Peyer's patch (tissue), 4 donors: ENCODE measurements at regions not wholly inside any gene's neighbourhood (a gene's known extent, or its start where the extent isn't known, plus 50 kb on each side); places are given as distances from the start of the nearest gene placed in this dataset.

ENCODE experiments used
- DNase-seq, 3 donors: peaks; one replicate each; pipeline ENCODE4 v3.0.0-alpha.2; 2017 to 2019
- H3K27ac ChIP-seq, 4 donors: fragments of 200-600 bp; sonication (generic); one replicate each; pipeline ENCODE4 v1.5.1; 2016 to 2019
- H3K27me3 ChIP-seq, 2 donors: fragments of 200-600 bp; sonication (generic); one replicate each; pipeline ENCODE4 v1.5.1; 2019
- H3K36me3 ChIP-seq, 3 donors: fragments of 200-600 bp; sonication (generic); one replicate each; pipeline ENCODE4 v1.5.1; 2016 to 2019
- H3K4me1 ChIP-seq, 4 donors: fragments of 200-600 bp; sonication (generic); one replicate each; pipeline ENCODE4 v1.5.1; 2016 to 2019
- H3K4me3 ChIP-seq, 4 donors: fragments of 200-600 bp; sonication (generic); 1 replicate in 3 of 4; 2 replicates in 1 of 4; pipeline ENCODE4 v1.5.1; 2016 to 2019; ENCODE audit warnings: mild to moderate bottlenecking in 1 of 4
- H3K9me3 ChIP-seq, 4 donors: fragments of 200-600 bp; sonication (generic); one replicate each; pipeline ENCODE4 v1.5.1; 2016 to 2019; ENCODE audit warnings: mild to moderate bottlenecking in 1 of 4
- CTCF ChIP-seq, 6 experiments: fragments of 450-650 bp in 4 of 6; fragments of 200-600 bp in 2 of 6; sonication (generic) in 1 of 6; IDR thresholded peaks; one replicate each; pipeline ENCODE4 v1.5.1; 2017 to 2019; ENCODE audit warnings: antibody characterized with exemption in 6 of 6, mild to moderate bottlenecking in 3 of 6, moderate library complexity in 1 of 6
- POLR2A ChIP-seq, 2 donors: fragments of 450-650 bp; IDR thresholded peaks; one replicate each; pipeline ENCODE4 v1.5.1; 2017; ENCODE audit warnings: antibody characterized with exemption in 2 of 2, mild to moderate bottlenecking in 2 of 2, moderate library complexity in 2 of 2

- DNase-seq: no peak
Measured at GRCh38 chr6:54702772-54703171, 143.8 kb upstream of the FAM83B start.

DNA sequence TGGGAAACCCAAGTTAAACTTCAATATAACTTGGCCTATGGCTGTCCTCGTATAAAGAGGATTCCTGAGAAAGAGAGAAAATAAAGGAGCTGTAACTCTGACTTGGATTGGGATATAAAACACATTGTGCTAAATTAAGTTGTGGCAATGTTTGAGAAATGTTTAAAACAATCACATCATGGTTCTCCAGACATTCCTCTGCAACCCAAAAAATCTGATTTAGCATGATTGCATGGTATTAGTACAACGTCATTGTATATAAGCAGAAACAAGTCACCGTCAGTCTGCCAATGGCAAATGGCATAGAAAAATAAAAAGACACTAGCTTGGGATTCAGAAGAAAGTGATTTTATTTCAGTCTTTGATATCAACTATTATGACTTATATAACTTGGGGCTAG lies 140.2 kb upstream of the FAM83B start:
- no peak for DNase-seq
- no peaks in the 10 kb centered on the region for H3K36me3 ChIP-seq
- no peak for TF ChIP-seq CTCF (IDR thresholded peaks at IDR 0.05)
- no peaks in the 10 kb centered on the region for H3K4me1 ChIP-seq
- H3K27ac ChIP-seq: no peak overlapping the region
- no peaks in the 10 kb centered on the region for H3K9me3 ChIP-seq
- no peak overlapping the region for H3K4me3 ChIP-seq
- no peaks in the 10 kb centered on the region for H3K27me3 ChIP-seq

More at GRCh38 chr6:54702772-54703171, 143.8 kb upstream of the FAM83B start:
- H3K27me3 ChIP-seq: no peaks in the 10 kb centered on the region
- no peak for TF ChIP-seq CTCF (IDR thresholded peaks at IDR 0.05)
- TF ChIP-seq POLR2A (IDR thresholded peaks at IDR 0.05): no peak
- H3K27ac ChIP-seq: no peak overlapping the region
- no peak overlapping the region for H3K4me3 ChIP-seq
- H3K9me3 ChIP-seq: no peaks in the 10 kb centered on the region
- no peaks in the 10 kb centered on the region for H3K4me1 ChIP-seq
- no peaks in the 10 kb centered on the region for H3K36me3 ChIP-seq

DNA sequence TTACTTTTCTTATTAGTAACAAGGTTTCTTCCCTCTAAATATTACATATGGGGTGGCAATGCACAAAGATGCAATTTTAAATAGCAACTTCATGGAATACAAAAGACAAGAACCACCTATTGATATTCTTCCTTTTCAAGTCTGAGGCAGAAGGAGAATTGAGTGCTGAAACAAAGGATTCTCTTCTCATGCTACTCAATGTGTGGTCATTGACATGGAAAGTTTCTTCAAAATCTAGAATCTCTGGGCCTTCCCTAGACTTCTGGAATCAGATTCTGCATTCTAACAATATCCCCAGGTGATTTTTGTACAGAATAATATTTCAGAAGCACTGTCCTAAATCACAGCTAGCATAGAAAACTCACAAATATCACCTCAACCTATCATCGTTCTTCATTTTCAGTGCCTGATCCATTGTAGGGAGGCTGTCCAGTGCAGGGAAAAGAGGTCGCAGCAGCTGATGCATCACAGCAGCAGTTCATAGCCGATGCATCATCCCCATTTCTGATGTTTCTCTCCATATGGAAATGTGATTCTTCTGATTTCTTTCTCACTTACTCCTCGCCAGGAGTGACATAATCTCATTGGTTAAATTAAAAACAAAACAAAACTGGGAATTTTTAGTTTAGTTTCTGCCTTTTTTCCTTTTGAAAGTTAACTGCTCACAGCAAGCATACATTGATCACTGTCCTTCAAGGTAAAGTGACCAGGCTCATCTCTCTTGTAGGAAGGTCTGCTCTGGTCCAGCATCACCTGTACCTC lies 139.5 kb upstream of the FAM83B start:
- H3K27me3 ChIP-seq: no peaks in the 10 kb centered on the region
- no peak for DNase-seq
- TF ChIP-seq CTCF (IDR thresholded peaks at IDR 0.05) (no peak), POLR2A (IDR thresholded peaks at IDR 0.05) (no peak)
- no peak overlapping the region for H3K4me3 ChIP-seq
- H3K36me3 ChIP-seq: no peaks in the 10 kb centered on the region
- no peak overlapping the region for H3K27ac ChIP-seq
- no peaks in the 10 kb centered on the region for H3K4me1 ChIP-seq
- H3K9me3 ChIP-seq: no peaks in the 10 kb centered on the region

- no peaks in the 10 kb centered on the region for H3K4me1 ChIP-seq
- H3K27ac ChIP-seq: no peak overlapping the region
- no peak for TF ChIP-seq CTCF (IDR thresholded peaks at IDR 0.05)
- TF ChIP-seq POLR2A (IDR thresholded peaks at IDR 0.05): no peak
- H3K36me3 ChIP-seq: no peaks in the 10 kb centered on the region
- DNase-seq: no peak
- no peaks in the 10 kb centered on the region for H3K9me3 ChIP-seq
- H3K27me3 ChIP-seq: no peaks in the 10 kb centered on the region
- no peak overlapping the region for H3K4me3 ChIP-seq
Measured at GRCh38 chr6:54710456-54710855, 136.1 kb upstream of the FAM83B start.

DNA sequence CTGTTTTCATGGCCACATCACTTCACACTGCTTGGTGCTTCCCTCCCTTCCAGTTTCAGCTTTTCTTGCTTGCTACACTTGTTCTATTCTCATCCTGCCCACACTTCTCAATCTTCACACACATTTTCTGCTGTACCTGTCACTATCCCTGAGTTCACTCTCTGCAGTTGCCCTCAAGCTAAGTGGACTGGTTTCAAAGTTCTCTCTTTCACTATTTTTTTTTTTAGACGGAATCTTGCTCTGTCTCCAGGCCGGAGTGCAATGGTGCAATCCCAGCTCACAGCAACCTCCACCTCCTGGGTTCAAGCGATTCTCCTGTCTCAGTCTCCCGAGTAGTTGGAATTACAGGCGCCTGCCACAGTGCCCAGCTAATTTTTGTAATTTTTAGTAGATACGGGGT lies 130.6 kb upstream of the FAM83B start:
- H3K27me3 ChIP-seq: no peaks in the 10 kb centered on the region
- H3K4me3 ChIP-seq: no peak overlapping the region
- no peaks in the 10 kb centered on the region for H3K9me3 ChIP-seq
- no peaks in the 10 kb centered on the region for H3K4me1 ChIP-seq
- no peak for TF ChIP-seq CTCF (IDR thresholded peaks at IDR 0.05)
- TF ChIP-seq POLR2A (IDR thresholded peaks at IDR 0.05): no peak
- H3K36me3 ChIP-seq: no peaks in the 10 kb centered on the region
- DNase-seq: no peak
- no peak overlapping the region for H3K27ac ChIP-seq

- Histone ChIP-seq H3K4me1 (no peaks in the 10 kb centered on the region), H3K4me3 (no peak overlapping the region), H3K9me3 (no peaks in the 10 kb centered on the region), H3K36me3 (no peaks in the 10 kb centered on the region), H3K27me3 (no peaks in the 10 kb centered on the region), H3K27ac (no peak overlapping the region)
- TF ChIP-seq POLR2A (IDR thresholded peaks at IDR 0.05) (no peak), CTCF (IDR thresholded peaks at IDR 0.05) (no peak)
- no peak for DNase-seq
Measured at GRCh38 chr6:54716877-54717276, 129.7 kb upstream of the FAM83B start.
